GM12878 (cell line): ENCODE measurements at regions not wholly inside any gene's neighbourhood (a gene's known extent, or its start where the extent isn't known, plus 50 kb on each side); places are given as distances from the start of the nearest gene placed in this dataset.

Experiments
- ATAC-seq: fragments of 200-7000 bp; cut with Tn5 transposase; 3 replicates; pipeline ENCODE4 v1.9.1; 2020; ENCODE audit warnings: mild to moderate bottlenecking, moderate library complexity
- BruUV-seq: library from RNA; stranded (reverse); fragments of 400-500 nt; replicated peaks from 2 replicates; lab custom pipeline; 2021; lab: Mats Ljungman, UMichigan
- CTCF ChIA-PET: fragments of 300-600 bp; sonication (Branson Sonifier 250); formaldehyde crosslinking; extraction: SDS; loops from one replicate; lab custom pipeline; 2021; ENCODE audit warnings: inconsistent platforms; lab: Yijun Ruan, JAX
- POLR2A ChIA-PET: fragments of 350-600 bp; formaldehyde crosslinking; extraction: SDS; loops from one replicate; lab custom pipeline; 2021; ENCODE audit warnings: inconsistent platforms; lab: Charles Lee
- RAD21 ChIA-PET: fragments of 300-600 bp; sonication (Branson Sonifier 250); formaldehyde crosslinking; loops from one replicate; lab custom pipeline; 2023; ENCODE audit warnings: antibody characterized with exemption; ENCODE audit not compliant: unreplicated experiment; lab: Charles Lee
- SMC1A ChIA-PET: fragments of 300-600 bp; sonication (Branson Sonifier 250); formaldehyde crosslinking; loops from one replicate; lab custom pipeline; 2023; ENCODE audit not compliant: unreplicated experiment, uncharacterized antibody; lab: Charles Lee
- DNase-seq: peaks from one replicate; pipeline ENCODE4 v3.0.0-alpha.2; 2011; ENCODE audit warnings: low read depth, low spot score
- FAIRE-seq: peaks from 3 replicates; lab custom pipeline; 2011; peaks lifted over from hg19 to GRCh38; lab: Jason Lieb, UNC
- H2AFZ ChIP-seq: 2 replicates; pipeline ENCODE4 v1.6.0; 2011; ENCODE audit warnings: low read depth, low read length, control low read depth; ENCODE audit not compliant: control insufficient read depth
- H3K27ac ChIP-seq: 2 replicates; pipeline ENCODE4 v1.5.1; 2011; ENCODE audit warnings: control low read depth; ENCODE audit not compliant: control insufficient read depth, insufficient read depth
- H3K27me3 ChIP-seq, 2 experiments: replicated peaks in 1 of 2; 2 replicates each; pipeline versions ENCODE4 v1.6.0 to v1.6.1; 2011; ENCODE audit warnings: low read length in 1 of 2; ENCODE audit not compliant: control insufficient read depth in 2 of 2, insufficient read depth in 2 of 2
- H3K36me3 ChIP-seq, 2 experiments: 2 replicates each; pipeline ENCODE4 v1.5.1; 2011; ENCODE audit warnings: low read length in 1 of 2; ENCODE audit not compliant: control insufficient read depth in 2 of 2, insufficient read depth in 2 of 2
- H3K4me1 ChIP-seq: 2 replicates; pipeline ENCODE4 v1.6.1; 2011; ENCODE audit warnings: mild to moderate bottlenecking, low read length, moderate library complexity, mixed read lengths; ENCODE audit not compliant: control insufficient read depth, insufficient read depth
- H3K4me2 ChIP-seq: 2 replicates; pipeline ENCODE4 v1.6.0; 2011; ENCODE audit warnings: control low read depth; ENCODE audit not compliant: control insufficient read depth, insufficient read depth
- H3K4me3 ChIP-seq: fragments of 200-600 bp; sonication (generic); 2 replicates; pipeline ENCODE4 v1.5.1; 2016
- H3K79me2 ChIP-seq: 2 replicates; pipeline ENCODE4 v1.6.0; 2011; ENCODE audit warnings: low read length; ENCODE audit not compliant: control insufficient read depth, insufficient read depth
- H3K9ac ChIP-seq: 2 replicates; pipeline ENCODE4 v1.8.0; 2011; ENCODE audit warnings: low read length, control low read depth, mixed read lengths; ENCODE audit not compliant: control insufficient read depth, insufficient read depth
- H3K9me3 ChIP-seq: replicated peaks from 3 replicates; pipeline ENCODE4 v1.5.1; 2011; ENCODE audit warnings: mild to moderate bottlenecking, low read length; ENCODE audit not compliant: control insufficient read depth, insufficient read depth
- H4K20me1 ChIP-seq: 2 replicates; pipeline ENCODE4 v1.6.0; 2011; ENCODE audit not compliant: control insufficient read depth, insufficient read depth
- DPF2 ChIP-seq: fragments of 450-650 bp; IDR thresholded peaks from 2 replicates; pipeline ENCODE4 v1.6.1; 2017; ENCODE audit warnings: mild to moderate bottlenecking
- JUNB ChIP-seq: IDR thresholded peaks from 2 replicates; pipeline ENCODE4 v1.6.1; 2016; ENCODE audit warnings: antibody characterized with exemption, mild to moderate bottlenecking
- NKRF ChIP-seq: fragments of 450-650 bp; conservative IDR thresholded peaks from 2 replicates; pipeline ENCODE4 v1.6.1; 2017; ENCODE audit warnings: mild to moderate bottlenecking, moderate library complexity
- NR2C1 ChIP-seq: fragments of 450-650 bp; IDR thresholded peaks from 2 replicates; pipeline ENCODE4 v1.6.1; 2017; ENCODE audit warnings: antibody characterized with exemption, mild to moderate bottlenecking, moderate library complexity
- SREBF1 ChIP-seq: IDR thresholded peaks from 2 replicates; pipeline ENCODE4 v1.6.1; 2012; ENCODE audit warnings: mild to moderate bottlenecking, low read length
- ZBTB40 ChIP-seq: fragments of 450-650 bp; IDR thresholded peaks from 2 replicates; pipeline ENCODE4 v1.6.1; 2016; ENCODE audit warnings: mild to moderate bottlenecking, moderate library complexity, borderline replicate concordance
- WGBS: methylation state at CpG from one replicate; pipeline ENCODE4 v1.1.6; 2016; ENCODE audit warnings: low lambda C conversion rate; ENCODE audit not compliant: insufficient replicate concordance, insufficient coverage; ENCODE audit errors: missing lambda C conversion rate; 5-methylcytosine and 5-hydroxymethylcytosine counted together
- in situ Hi-C: fragments of 300-500 bp; cut with MboI; formaldehyde crosslinking; loops from 9 replicates; pipeline ENCODE4 v1.14.3; 2018; ENCODE audit warnings: mixed read lengths
- intact Hi-C: fragments of 100-400 bp; cut with micrococcal nuclease; formaldehyde crosslinking; loops from one replicate; pipeline ENCODE4 v1.14.2; 2022; ENCODE audit not compliant: unreplicated experiment
- TF ChIP-seq, protein P1 (sequence below): fragments of 450-650 bp; IDR thresholded peaks from 2 replicates; pipeline ENCODE4 v1.6.1; 2016; ENCODE audit warnings: mild to moderate bottlenecking

DNA sequence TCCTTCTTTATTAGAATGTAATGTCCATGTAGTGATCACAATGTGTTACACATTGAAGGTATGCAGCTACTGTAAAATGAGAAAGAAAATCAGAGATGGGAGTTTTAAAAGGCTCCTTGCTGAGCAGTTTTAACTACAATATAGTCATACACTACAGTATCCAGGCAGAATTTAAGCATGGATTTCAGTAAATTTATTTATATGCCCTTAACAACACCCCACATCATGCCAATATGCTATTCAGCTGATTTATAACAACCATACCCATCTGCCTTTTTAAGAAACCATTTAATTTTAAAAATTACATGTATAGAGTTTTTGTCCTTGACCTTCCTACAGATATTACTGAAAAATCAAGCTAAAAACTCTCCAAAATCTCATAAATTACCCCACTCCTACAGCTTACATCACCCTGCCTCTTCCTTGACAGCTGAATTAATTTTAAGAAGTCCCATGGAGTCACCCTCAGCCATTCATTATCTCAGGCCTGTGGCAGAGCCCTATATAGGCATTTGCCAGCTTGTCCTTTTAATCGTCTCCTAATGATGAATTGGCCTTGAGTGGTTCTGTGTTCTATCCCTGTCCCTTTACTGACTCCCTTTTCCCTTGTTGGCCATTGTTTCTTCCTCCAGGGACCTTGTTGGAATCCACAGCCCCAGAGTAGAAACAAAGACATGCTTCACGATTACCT lies 797.6 kb upstream of the ARRDC4 start:
- ChIA-PET RAD21 (interaction anchor here (1.5 kb wide), 2 partner anchors 17 to 51 kb away, joined by 3 to 4 read pairs; no protein-coding TSS in a partner anchor), SMC1A (interaction anchor here (0.8 to 2.6 kb wide), 12 partner anchors 8 to 836 kb away, joined by 3 to 14 read pairs (median 5); no protein-coding TSS in a partner anchor), POLR2A (interaction anchor here (1.0 to 1.2 kb wide), 3 partner anchors 17 to 35 kb away, joined by 3 to 4 read pairs (median 3); no protein-coding TSS in a partner anchor), CTCF (interaction anchor here (1.3 to 1.8 kb wide), 3 partner anchors 11 to 72 kb away, joined by 4 to 6 read pairs (median 6); no protein-coding TSS in a partner anchor)
- Histone ChIP-seq H3K79me2 (no peaks in the 10 kb centered on the region), H3K27ac (no peak overlapping the region), H2AFZ (no peak overlapping the region), H3K36me3 (no peaks in the 10 kb centered on the region), H3K27me3 (no peaks in the 10 kb centered on the region), H3K4me3 (no peak overlapping the region), H3K9me3 (no peaks in the 10 kb centered on the region), H3K4me2 (no peak overlapping the region), H3K4me1 (no peaks in the 10 kb centered on the region), H3K9ac (no peak overlapping the region), H4K20me1 (no peaks in the 10 kb centered on the region)
- intact Hi-C loops (no loop called here), in situ Hi-C loops (no loop called here)
- BruUV-seq: no TSS peak
- ATAC-seq (no peak), FAIRE-seq (no peak), DNase-seq (no peak)
- TF ChIP-seq, protein P1, sequence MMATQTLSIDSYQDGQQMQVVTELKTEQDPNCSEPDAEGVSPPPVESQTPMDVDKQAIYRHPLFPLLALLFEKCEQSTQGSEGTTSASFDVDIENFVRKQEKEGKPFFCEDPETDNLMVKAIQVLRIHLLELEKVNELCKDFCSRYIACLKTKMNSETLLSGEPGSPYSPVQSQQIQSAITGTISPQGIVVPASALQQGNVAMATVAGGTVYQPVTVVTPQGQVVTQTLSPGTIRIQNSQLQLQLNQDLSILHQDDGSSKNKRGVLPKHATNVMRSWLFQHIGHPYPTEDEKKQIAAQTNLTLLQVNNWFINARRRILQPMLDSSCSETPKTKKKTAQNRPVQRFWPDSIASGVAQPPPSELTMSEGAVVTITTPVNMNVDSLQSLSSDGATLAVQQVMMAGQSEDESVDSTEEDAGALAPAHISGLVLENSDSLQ: no peak
- no peak for TF ChIP-seq NKRF
- TF ChIP-seq SREBF1: no peak
- no peak for TF ChIP-seq JUNB
- TF ChIP-seq NR2C1: no peak
- TF ChIP-seq ZBTB40: no peak
- no peak for TF ChIP-seq DPF2
- 5% methylated on average over 2 of the region's 2 CpGs for WGBS
